Peyer's patch (tissue), 4 donors: ENCODE measurements at regions not wholly inside any gene's neighbourhood (a gene's known extent, or its start where the extent isn't known, plus 50 kb on each side); places are given as distances from the start of the nearest gene placed in this dataset.

Experiments used
- CTCF ChIP-seq, 6 experiments: fragments of 450-650 bp in 4 of 6; fragments of 200-600 bp in 2 of 6; sonication (generic) in 1 of 6; IDR thresholded peaks; one replicate each; pipeline ENCODE4 v1.5.1; 2017 to 2019; ENCODE audit warnings: antibody characterized with exemption in 6 of 6, mild to moderate bottlenecking in 3 of 6, moderate library complexity in 1 of 6
- POLR2A ChIP-seq, 2 donors: fragments of 450-650 bp; IDR thresholded peaks; one replicate each; pipeline ENCODE4 v1.5.1; 2017; ENCODE audit warnings: antibody characterized with exemption in 2 of 2, mild to moderate bottlenecking in 2 of 2, moderate library complexity in 2 of 2

- TF ChIP-seq CTCF (IDR thresholded peaks at IDR 0.05) (no peak), POLR2A (IDR thresholded peaks at IDR 0.05) (no peak)
These were observed 107.2 kb upstream of the PRDM1 start for GRCh38 chr6:105978974-105979373.
